NB4 (cell line): ENCODE measurements at regions not wholly inside any gene's neighbourhood (a gene's known extent, or its start where the extent isn't known, plus 50 kb on each side); places are given as distances from the start of the nearest gene placed in this dataset.

Source experiments
- DNase-seq: peaks from one replicate; pipeline ENCODE4 v3.0.0; 2010; ENCODE audit warnings: low read depth
- H3K4me3 ChIP-seq: one replicate; pipeline ENCODE4 v1.5.1; 2011; ENCODE audit warnings: mild to moderate bottlenecking, low read depth, low read length, moderate library complexity
- MAX ChIP-seq: IDR thresholded peaks from 2 replicates; pipeline ENCODE4 v1.6.1; 2011; ENCODE audit warnings: low read depth, low read length
- MYC ChIP-seq: IDR thresholded peaks from 2 replicates; pipeline ENCODE4 v1.6.1; 2011; ENCODE audit warnings: low read depth, low read length
- POLR2A ChIP-seq: IDR thresholded peaks from 2 replicates; pipeline ENCODE4 v1.6.1; 2011; ENCODE audit warnings: mild to moderate bottlenecking; ENCODE audit not compliant: insufficient read length; ENCODE audit errors: extremely low read depth
- TF ChIP-seq, protein P1 (sequence below): IDR thresholded peaks from one replicate; pipeline ENCODE4 v1.5.1; 2012; ENCODE audit warnings: low read depth, low read length

DNA sequence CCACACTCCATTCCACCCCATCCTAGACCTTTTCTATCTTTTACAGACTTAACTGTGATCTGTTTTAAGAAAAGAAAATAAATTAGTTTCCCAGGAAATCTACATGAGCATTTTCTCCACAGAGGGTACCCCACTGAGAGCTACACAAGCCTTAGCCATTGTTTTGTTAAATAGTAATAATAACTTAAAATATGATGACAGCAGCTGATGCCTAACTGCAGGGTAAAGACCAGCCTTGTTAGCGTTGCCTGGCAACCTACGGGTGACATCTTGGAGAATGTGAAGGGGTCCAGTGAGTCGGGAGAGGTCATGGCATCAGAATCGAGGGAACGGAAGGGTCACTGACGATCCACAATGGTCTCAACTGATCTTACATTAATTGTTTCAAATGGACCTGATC lies 233.2 kb upstream of the PBX1 start:
- TF ChIP-seq, protein P1, sequence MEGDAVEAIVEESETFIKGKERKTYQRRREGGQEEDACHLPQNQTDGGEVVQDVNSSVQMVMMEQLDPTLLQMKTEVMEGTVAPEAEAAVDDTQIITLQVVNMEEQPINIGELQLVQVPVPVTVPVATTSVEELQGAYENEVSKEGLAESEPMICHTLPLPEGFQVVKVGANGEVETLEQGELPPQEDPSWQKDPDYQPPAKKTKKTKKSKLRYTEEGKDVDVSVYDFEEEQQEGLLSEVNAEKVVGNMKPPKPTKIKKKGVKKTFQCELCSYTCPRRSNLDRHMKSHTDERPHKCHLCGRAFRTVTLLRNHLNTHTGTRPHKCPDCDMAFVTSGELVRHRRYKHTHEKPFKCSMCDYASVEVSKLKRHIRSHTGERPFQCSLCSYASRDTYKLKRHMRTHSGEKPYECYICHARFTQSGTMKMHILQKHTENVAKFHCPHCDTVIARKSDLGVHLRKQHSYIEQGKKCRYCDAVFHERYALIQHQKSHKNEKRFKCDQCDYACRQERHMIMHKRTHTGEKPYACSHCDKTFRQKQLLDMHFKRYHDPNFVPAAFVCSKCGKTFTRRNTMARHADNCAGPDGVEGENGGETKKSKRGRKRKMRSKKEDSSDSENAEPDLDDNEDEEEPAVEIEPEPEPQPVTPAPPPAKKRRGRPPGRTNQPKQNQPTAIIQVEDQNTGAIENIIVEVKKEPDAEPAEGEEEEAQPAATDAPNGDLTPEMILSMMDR, result no peak
- no peak for TF ChIP-seq MAX
- no peak for TF ChIP-seq MYC
- TF ChIP-seq POLR2A, result no peak
- no peak for DNase-seq
- H3K4me3 ChIP-seq, result no peak overlapping the region

- TF ChIP-seq MYC (no peak), POLR2A (no peak), MAX (no peak)
- TF ChIP-seq, protein P1, result no peak
- no peak for DNase-seq
- no peak overlapping the region for H3K4me3 ChIP-seq
Observed at GRCh38 chr1:164333387-164333786, 225.6 kb upstream of the PBX1 start.

- TF ChIP-seq POLR2A (no peak), MAX (no peak), MYC (no peak)
- TF ChIP-seq, protein P1, result no peak
- no peak overlapping the region for H3K4me3 ChIP-seq
- DNase-seq, result no peak
Observed at GRCh38 chr1:164337394-164337793, 221.6 kb upstream of the PBX1 start.

DNA sequence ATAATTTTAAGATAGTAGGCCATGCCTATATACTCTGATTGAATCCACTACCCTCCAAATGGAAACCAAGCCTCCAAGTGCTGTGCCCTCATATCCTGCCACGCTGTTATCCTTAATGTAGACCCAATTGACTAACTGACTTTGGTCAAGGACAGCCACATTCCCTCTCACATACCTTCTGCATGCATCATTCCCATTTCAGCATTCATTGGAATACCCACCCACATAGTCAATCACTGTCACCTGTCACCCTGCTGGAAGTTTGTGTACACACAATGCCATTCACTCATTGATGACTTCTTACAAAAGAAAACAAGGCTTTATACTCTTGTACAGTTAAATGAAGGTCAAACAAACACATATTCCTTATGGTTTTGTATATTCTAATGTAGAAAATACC lies 221.1 kb upstream of the PBX1 start:
- no peak for DNase-seq
- H3K4me3 ChIP-seq, result no peak overlapping the region
- TF ChIP-seq POLR2A, result no peak
- TF ChIP-seq MAX, result no peak
- TF ChIP-seq MYC, result no peak
- TF ChIP-seq, protein P1, result no peak

DNA sequence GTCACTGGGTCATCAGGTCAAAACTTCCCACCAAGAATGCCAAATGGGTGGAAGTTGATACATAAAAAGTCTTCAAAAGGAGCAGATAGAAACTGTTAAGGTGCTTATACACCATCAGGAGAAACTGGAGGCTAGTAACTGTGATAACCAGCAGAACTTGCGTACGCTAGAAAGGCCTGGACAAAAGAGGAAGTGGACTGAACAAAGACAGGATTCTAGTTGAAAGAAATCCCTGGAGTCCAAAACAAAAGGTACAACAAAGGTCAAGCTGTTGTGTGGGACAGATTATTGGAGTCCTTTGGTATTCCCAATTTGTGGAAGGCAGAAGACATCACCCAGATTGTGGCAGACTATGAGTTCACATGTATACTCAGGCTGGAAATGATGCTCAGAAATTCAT lies 215.8 kb upstream of the PBX1 start:
- DNase-seq, result no peak
- no peak overlapping the region for H3K4me3 ChIP-seq
- TF ChIP-seq, protein P1, result no peak
- no peak for TF ChIP-seq POLR2A
- no peak for TF ChIP-seq MAX
- TF ChIP-seq MYC, result no peak

GRCh38 chr1:164347980-164348379 lies 211.0 kb upstream of the PBX1 start:
- no peak for TF ChIP-seq POLR2A

More at GRCh38 chr1:164347980-164348379, 211.0 kb upstream of the PBX1 start:
- DNase-seq, result no peak
- no peak overlapping the region for H3K4me3 ChIP-seq
